ENCODE measurements at regions not wholly inside any gene's neighbourhood (a gene's known extent, or its start where the extent isn't known, plus 50 kb on each side); places are given as distances from the start of the nearest gene placed in this dataset.

DNA sequence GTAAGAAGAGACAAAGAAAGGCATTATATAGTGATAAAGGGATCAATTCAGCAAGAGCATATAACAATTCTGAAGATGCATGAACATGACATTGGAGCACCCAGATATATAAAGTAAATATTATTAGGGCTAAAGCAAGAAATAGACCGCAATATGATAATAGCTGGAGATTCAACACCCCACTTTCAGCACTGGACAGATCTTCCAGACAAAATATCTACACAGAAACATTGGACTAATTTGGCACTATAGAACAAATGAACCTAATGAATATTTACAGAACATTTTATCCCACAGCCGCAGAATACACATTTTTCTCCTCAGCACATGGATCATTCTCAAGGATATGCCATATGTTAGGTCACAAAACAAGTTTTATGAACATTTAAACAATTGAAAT, 633.1 kb downstream of the JRKL start:
- TF ChIP-seq, protein P1, sequence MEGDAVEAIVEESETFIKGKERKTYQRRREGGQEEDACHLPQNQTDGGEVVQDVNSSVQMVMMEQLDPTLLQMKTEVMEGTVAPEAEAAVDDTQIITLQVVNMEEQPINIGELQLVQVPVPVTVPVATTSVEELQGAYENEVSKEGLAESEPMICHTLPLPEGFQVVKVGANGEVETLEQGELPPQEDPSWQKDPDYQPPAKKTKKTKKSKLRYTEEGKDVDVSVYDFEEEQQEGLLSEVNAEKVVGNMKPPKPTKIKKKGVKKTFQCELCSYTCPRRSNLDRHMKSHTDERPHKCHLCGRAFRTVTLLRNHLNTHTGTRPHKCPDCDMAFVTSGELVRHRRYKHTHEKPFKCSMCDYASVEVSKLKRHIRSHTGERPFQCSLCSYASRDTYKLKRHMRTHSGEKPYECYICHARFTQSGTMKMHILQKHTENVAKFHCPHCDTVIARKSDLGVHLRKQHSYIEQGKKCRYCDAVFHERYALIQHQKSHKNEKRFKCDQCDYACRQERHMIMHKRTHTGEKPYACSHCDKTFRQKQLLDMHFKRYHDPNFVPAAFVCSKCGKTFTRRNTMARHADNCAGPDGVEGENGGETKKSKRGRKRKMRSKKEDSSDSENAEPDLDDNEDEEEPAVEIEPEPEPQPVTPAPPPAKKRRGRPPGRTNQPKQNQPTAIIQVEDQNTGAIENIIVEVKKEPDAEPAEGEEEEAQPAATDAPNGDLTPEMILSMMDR (IDR thresholded peaks at IDR 0.05; ENCODE audit: low read depth, low read length), result no peak
- TF ChIP-seq POLR2A (IDR thresholded peaks at IDR 0.05; ENCODE audit: extremely low read depth, insufficient read length) (no peak), MYC (IDR thresholded peaks at IDR 0.05; ENCODE audit: low read depth, low read length) (no peak)
- TF ChIP-seq, protein P2, sequence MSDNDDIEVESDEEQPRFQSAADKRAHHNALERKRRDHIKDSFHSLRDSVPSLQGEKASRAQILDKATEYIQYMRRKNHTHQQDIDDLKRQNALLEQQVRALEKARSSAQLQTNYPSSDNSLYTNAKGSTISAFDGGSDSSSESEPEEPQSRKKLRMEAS (IDR thresholded peaks at IDR 0.05; ENCODE audit: low read depth, low read length), result no peak

Data from NB4 (cell line).